Endometrial microvascular endothelial cells (primary cell): ENCODE measurements at regions not wholly inside any gene's neighbourhood (a gene's known extent, or its start where the extent isn't known, plus 50 kb on each side); places are given as distances from the start of the nearest gene placed in this dataset.

Experiments
- in situ Hi-C: cut with HindIII; loops from 2 replicates; pipeline ENCODE4 v1.10.0; 2017; ENCODE audit warnings: low sequenced_read_pairs, low pct_unique_long_range_greater_than_20kb; ENCODE audit errors: inconsistent ontology term

- in situ Hi-C loops: no loop called here
Measured at GRCh38 chr10:3982746-3983442, 197.9 kb upstream of the KLF6 start.

- in situ Hi-C loops: no loop called here
Measured at GRCh38 chr10:3981300-3981699, 196.3 kb upstream of the KLF6 start.

GRCh38 chr10:3980660-3981059, 195.7 kb upstream of the KLF6 start:
- in situ Hi-C loops: no loop called here

GRCh38 chr10:3980144-3980543, 195.1 kb upstream of the KLF6 start:
- in situ Hi-C loops: no loop called here

DNA sequence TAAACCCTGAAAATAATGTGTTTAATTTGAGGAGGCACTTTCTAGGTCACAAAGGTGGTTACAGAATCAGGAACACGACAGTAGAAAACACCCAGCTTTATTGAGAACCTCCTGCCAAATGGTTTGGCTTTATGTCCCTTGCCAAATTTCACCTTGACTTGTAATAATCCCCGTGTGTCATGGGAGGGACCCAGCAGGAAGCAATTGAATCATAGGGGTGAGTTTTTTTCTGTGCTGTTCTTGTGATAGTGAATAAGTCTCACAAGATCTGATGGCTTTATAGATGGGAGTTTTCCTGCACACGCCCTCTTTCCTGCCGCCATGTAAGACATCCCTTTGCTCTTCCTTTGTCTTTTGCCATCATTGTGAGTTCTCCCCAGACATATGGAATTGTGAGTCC, 193.8 kb upstream of the KLF6 start:
- in situ Hi-C loops: no loop called here

DNA sequence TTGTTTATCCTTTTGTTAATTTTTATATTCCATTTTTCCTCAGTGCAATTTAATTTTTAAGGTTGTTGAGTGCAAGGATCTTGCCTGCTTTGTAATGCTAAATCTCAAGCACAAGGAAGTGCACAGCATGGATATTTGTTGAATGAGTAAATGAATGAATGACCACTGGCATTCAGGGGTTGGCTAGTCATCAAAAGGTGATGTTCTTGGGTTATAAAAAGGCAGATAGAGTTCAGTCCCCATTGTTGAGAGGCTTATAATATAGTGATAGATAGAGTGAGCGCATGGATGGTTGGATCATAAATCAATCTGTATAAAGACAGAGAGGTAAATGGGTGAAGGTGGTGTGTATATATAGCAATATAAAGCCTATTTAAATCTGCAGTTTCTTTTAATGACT, 193.2 kb upstream of the KLF6 start:
- in situ Hi-C loops: no loop called here

DNA sequence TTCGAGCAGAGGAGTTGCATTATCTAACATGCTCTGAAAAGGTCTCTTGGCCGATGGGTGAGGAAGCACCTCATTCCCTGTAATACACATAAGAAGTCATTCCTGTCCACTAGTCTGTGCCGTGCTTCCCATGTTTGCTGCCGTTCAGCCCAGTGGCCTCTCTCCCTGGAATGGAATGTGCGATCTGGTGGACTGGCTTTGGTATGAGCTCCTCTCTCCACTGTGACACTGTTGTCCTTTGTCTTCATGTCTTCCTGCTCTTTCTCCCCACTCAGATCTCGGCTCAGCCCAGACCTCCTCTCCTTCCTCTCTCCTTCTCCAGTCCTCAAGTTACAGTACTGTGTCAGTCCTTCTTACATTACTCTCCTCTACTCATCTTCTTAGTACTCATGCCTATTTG, 192.8 kb upstream of the KLF6 start:
- in situ Hi-C loops: no loop called here

- in situ Hi-C loops: no loop called here
Measured at GRCh38 chr10:3976718-3977117, 191.7 kb upstream of the KLF6 start.

DNA sequence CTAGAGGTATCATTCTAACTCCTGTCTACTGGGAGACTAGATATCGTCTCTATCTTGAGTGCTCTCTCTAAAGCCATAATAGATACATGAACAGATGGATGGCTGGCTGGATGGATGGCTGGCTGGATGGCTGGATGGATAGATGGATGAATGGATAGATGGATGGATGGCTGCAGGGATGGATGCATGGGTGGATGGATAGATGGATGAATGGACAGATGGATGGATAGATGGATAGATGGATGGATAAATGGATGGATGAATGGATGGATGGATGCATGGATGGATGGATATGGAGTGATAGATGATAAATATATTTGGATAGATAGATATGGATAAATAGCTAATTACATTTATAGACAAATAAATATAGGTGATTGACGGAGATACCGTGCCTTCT, 191.2 kb upstream of the KLF6 start:
- in situ Hi-C loops: no loop called here

DNA sequence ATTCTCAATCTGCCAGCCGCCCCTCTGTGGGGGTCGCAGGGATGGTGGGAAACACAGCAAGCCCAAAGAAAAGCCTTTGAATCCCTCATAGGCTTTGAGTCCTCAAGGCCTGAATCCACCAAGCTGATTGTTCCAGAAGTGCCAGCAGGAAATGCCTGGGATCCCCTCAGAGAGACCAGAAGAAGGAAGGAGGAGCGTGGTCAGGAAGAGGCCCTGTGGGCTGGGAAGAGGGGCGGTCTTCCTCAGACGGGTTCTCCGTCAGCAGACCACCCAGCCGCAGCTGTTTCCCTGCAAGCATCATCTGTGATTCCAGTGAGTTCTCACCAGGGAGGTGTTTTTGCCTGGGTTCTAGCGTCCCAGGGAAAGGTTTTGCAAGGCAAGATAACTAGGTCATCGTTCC, 190.0 kb upstream of the KLF6 start:
- in situ Hi-C loops: no loop called here

DNA sequence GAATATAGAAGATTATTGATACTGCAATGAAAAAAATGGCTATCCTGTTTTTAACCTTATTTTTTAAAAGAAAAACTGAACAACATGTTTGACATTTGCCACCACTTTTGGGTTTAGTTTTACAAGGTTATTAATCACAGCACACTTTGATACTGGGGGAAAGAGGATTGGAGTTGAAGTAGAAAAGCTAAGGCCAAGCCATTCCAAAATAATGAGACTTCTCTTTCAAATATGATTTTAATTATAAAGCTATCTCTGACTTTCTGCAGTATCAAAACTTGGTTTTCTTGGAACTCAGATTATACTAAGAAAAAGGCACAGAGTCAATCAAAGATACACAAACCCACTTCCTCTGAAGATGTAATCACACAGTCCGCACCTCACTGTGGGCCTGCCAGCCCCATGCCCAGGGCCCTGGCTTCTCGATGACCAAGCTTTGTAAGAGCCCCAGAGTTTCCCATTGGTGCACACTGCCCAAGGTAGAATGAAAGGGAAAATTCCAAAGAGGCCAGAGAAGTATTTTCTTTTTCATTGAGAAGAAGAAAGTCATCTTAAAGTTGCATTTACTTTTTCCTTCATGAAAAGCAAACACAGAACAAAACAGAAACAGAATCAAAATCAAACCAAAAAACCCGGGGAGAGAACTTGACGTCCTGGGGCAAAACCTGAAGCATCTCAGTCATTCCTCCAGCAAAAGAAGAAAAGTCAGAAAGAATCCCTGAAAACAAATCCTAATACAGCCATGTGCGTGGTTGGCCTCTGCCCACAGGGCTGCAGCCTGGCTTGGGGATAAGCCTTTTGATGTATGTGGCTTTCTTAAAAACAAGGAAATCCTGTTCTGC, 187.7 kb upstream of the KLF6 start:
- in situ Hi-C loops: no loop called here

GRCh38 chr10:3971713-3972112, 186.7 kb upstream of the KLF6 start:
- in situ Hi-C loops: no loop called here

GRCh38 chr10:3969876-3970666, 185.1 kb upstream of the KLF6 start:
- in situ Hi-C loops: no loop called here

DNA sequence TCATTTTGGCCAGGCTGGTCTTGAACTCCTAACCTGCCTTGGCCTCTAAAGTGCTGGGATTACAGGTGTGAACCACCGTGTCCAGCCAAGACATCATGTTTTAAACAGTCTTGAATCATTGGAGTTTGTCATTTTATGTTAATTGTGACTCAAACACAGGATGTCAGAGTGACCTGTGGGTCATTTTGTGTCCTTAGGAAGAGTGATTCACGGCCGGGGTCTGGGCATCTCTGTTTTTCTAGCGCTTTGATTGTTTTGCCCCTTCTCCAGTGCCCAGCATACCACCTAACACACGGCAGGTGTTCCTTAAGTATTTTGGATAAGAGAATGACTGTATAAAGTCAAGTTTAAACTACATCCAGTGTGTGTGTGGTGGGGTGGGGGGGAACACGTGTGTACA, 183.7 kb upstream of the KLF6 start:
- in situ Hi-C loops: no loop called here

- in situ Hi-C loops: no loop called here
Measured at GRCh38 chr10:3964516-3964915, 179.5 kb upstream of the KLF6 start.

- in situ Hi-C loops: no loop called here
Measured at GRCh38 chr10:3963191-3963673, 178.2 kb upstream of the KLF6 start.

GRCh38 chr10:3961082-3961481, 176.1 kb upstream of the KLF6 start:
- in situ Hi-C loops: no loop called here

DNA sequence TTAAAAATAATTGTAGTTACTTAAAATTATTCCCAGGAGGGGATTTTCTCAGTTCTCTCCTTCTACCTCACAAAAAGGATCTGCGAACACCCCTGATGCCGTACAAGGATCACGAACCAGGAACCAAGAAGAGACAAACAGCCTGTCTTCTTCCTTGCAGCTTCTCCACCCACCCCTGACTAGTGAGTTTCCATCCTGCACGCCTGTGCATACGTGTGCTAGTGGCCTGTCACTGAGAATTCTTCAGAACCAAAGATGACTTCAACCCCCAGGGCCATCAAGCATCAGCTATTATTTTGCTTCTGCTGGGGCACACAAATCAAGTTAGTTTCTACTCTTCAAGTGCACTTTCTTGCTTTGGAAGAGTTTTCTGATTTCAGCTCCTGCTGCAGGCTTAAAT, 175.5 kb upstream of the KLF6 start:
- in situ Hi-C loops: no loop called here
